Thyroid gland (tissue), 4 donors: ENCODE measurements at regions not wholly inside any gene's neighbourhood (a gene's known extent, or its start where the extent isn't known, plus 50 kb on each side); places are given as distances from the start of the nearest gene placed in this dataset.

ENCODE experiments used
- DNase-seq, 2 donors: peaks; one replicate each; pipeline ENCODE4 v3.0.0-alpha.2; 2019
- H3K27ac ChIP-seq, 3 donors: fragments of 200-600 bp; sonication (generic); 1 replicate in 2 of 3; 2 replicates in 1 of 3; pipeline ENCODE4 v1.5.1; 2016 to 2019; ENCODE audit warnings: mild to moderate bottlenecking in 1 of 3, moderate library complexity in 1 of 3
- H3K27me3 ChIP-seq: fragments of 200-600 bp; sonication (generic); one replicate; pipeline ENCODE4 v1.5.1; 2019
- H3K36me3 ChIP-seq, 2 donors: fragments of 200-600 bp; sonication (generic); one replicate each; pipeline ENCODE4 v1.5.1; 2016 to 2019
- H3K4me1 ChIP-seq, 2 donors: fragments of 200-600 bp; sonication (generic); one replicate each; pipeline ENCODE4 v1.5.1; 2017 to 2019
- H3K4me3 ChIP-seq, 3 donors: fragments of 200-600 bp; sonication (generic); replicated peaks in 1 of 3; 1 replicate in 2 of 3; 2 replicates in 1 of 3; pipeline ENCODE4 v1.5.1; 2016; ENCODE audit warnings: mild to moderate bottlenecking in 1 of 3
- H3K9me3 ChIP-seq: fragments of 200-600 bp; sonication (generic); one replicate; pipeline ENCODE4 v1.5.1; 2017
- CTCF ChIP-seq, 6 experiments: fragments of 200-600 bp in 3 of 6; fragments of 450-650 bp in 3 of 6; sonication (generic) in 3 of 6; IDR thresholded peaks; one replicate each; pipeline ENCODE4 v1.5.1; 2016 to 2019; ENCODE audit warnings: antibody characterized with exemption in 6 of 6, mild to moderate bottlenecking in 2 of 6, inconsistent platforms in 1 of 6, moderate library complexity in 1 of 6
- POLR2A ChIP-seq, 2 donors: fragments of 450-650 bp; IDR thresholded peaks; one replicate each; pipeline ENCODE4 v1.6.1; 2017; ENCODE audit warnings: antibody characterized with exemption in 2 of 2, mild to moderate bottlenecking in 2 of 2, moderate library complexity in 1 of 2
- WGBS, 2 donors: methylation state at CpG; one replicate each; pipeline ENCODE4 v1.1.5; 2017; 5-methylcytosine and 5-hydroxymethylcytosine counted together
- intact Hi-C: fragments of 100-400 bp; cut with DNase I; formaldehyde crosslinking; loops from one replicate; pipeline ENCODE4 v1.15.1; 2023

GRCh38 chr14:51446771-51447170 is 204.9 kb upstream of the FRMD6 start:
- DNase-seq, result no peak

GRCh38 chr14:51447411-51447810 is 204.3 kb upstream of the FRMD6 start:
- no peak for DNase-seq
- no peak overlapping the region for H3K4me3 ChIP-seq
- no peaks in the 10 kb centered on the region for H3K27me3 ChIP-seq
- WGBS, 2 donors, result 85 to 87% methylated on average over 4 of the region's 4 CpGs
- intact Hi-C loops, result no loop called here
- H3K9me3 ChIP-seq, result no peaks in the 10 kb centered on the region
- TF ChIP-seq POLR2A (IDR thresholded peaks at IDR 0.05) (no peak), CTCF (IDR thresholded peaks at IDR 0.05) (no peak)
- H3K36me3 ChIP-seq, result no peaks in the 10 kb centered on the region
- H3K27ac ChIP-seq, result no peak overlapping the region
- peaks cover 3 to 8% of the 10 kb centered on the region in 2 donors for H3K4me1 ChIP-seq

More at GRCh38 chr14:51446771-51447170, 204.9 kb upstream of the FRMD6 start:
- no peaks in the 10 kb centered on the region for H3K27me3 ChIP-seq
- no peak overlapping the region for H3K27ac ChIP-seq
- TF ChIP-seq CTCF (IDR thresholded peaks at IDR 0.05) (no peak), POLR2A (IDR thresholded peaks at IDR 0.05) (no peak)
- WGBS, 2 donors, result 79 to 87% methylated on average over 3 of the region's 3 CpGs
- H3K4me1 ChIP-seq, result peaks cover 3 to 8% of the 10 kb centered on the region in 2 donors
- no peak overlapping the region for H3K4me3 ChIP-seq
- no peaks in the 10 kb centered on the region for H3K9me3 ChIP-seq
- H3K36me3 ChIP-seq, result no peaks in the 10 kb centered on the region
- intact Hi-C loops, result no loop called here

- peaks cover 3 to 8% of the 10 kb centered on the region in 2 donors for H3K4me1 ChIP-seq
- intact Hi-C loops, result no loop called here
- TF ChIP-seq POLR2A (IDR thresholded peaks at IDR 0.05) (no peak), CTCF (IDR thresholded peaks at IDR 0.05) (peak in 1 of 6 experiments; percentile 13)
Observed at GRCh38 chr14:51448831-51449670, 202.7 kb upstream of the FRMD6 start.

GRCh38 chr14:51449681-51450080 is 202.0 kb upstream of the FRMD6 start:
- Histone ChIP-seq H3K36me3 (no peaks in the 10 kb centered on the region), H3K4me1 (peaks cover 3 to 8% of the 10 kb centered on the region in 2 donors), H3K4me3 (no peak overlapping the region), H3K9me3 (no peaks in the 10 kb centered on the region), H3K27ac (no peak overlapping the region), H3K27me3 (no peaks in the 10 kb centered on the region)
- intact Hi-C loops, result no loop called here
- no peak for DNase-seq
- 80 to 91% methylated on average over 1 of the region's 1 CpG for WGBS, 2 donors
- no peak for TF ChIP-seq CTCF (IDR thresholded peaks at IDR 0.05)
- no peak for TF ChIP-seq POLR2A (IDR thresholded peaks at IDR 0.05)

More at GRCh38 chr14:51448831-51449670, 202.7 kb upstream of the FRMD6 start:
- 66 to 74% methylated on average over 2 of the region's 2 CpGs for WGBS, 2 donors
- Histone ChIP-seq H3K36me3 (no peaks in the 10 kb centered on the region), H3K9me3 (no peaks in the 10 kb centered on the region), H3K27me3 (no peaks in the 10 kb centered on the region), H3K27ac (no peak overlapping the region), H3K4me3 (no peak overlapping the region)
- peak; percentile 44 to 59 for DNase-seq

- H3K27ac ChIP-seq, result no peak overlapping the region
- intact Hi-C loops, result no loop called here
- no peak overlapping the region for H3K4me3 ChIP-seq
- TF ChIP-seq POLR2A (IDR thresholded peaks at IDR 0.05) (no peak), CTCF (IDR thresholded peaks at IDR 0.05) (no peak)
- DNase-seq, result no peak
- no peaks in the 10 kb centered on the region for H3K27me3 ChIP-seq
- WGBS, 2 donors, result 66 to 92% methylated on average over 4 of the region's 4 CpGs
- H3K36me3 ChIP-seq, result no peaks in the 10 kb centered on the region
- peaks cover 3 to 8% of the 10 kb centered on the region in 2 donors for H3K4me1 ChIP-seq
- no peaks in the 10 kb centered on the region for H3K9me3 ChIP-seq
Observed at GRCh38 chr14:51451561-51451960, 200.1 kb upstream of the FRMD6 start.
